Tibial nerve (tissue), 3 donors: ENCODE measurements at regions not wholly inside any gene's neighbourhood (a gene's known extent, or its start where the extent isn't known, plus 50 kb on each side); places are given as distances from the start of the nearest gene placed in this dataset.

ENCODE experiments used
- CTCF ChIP-seq, 5 experiments: fragments of 200-600 bp in 3 of 5; fragments of 450-650 bp in 2 of 5; sonication (generic) in 3 of 5; IDR thresholded peaks; one replicate each; pipeline ENCODE4 v1.5.1; 2016 to 2019; ENCODE audit warnings: antibody characterized with exemption in 5 of 5, mild to moderate bottlenecking in 3 of 5, moderate library complexity in 2 of 5
- POLR2A ChIP-seq, 2 donors: fragments of 450-650 bp; IDR thresholded peaks; one replicate each; pipeline ENCODE4 v1.6.1; 2017; ENCODE audit warnings: antibody characterized with exemption in 2 of 2, mild to moderate bottlenecking in 2 of 2, moderate library complexity in 2 of 2

DNA sequence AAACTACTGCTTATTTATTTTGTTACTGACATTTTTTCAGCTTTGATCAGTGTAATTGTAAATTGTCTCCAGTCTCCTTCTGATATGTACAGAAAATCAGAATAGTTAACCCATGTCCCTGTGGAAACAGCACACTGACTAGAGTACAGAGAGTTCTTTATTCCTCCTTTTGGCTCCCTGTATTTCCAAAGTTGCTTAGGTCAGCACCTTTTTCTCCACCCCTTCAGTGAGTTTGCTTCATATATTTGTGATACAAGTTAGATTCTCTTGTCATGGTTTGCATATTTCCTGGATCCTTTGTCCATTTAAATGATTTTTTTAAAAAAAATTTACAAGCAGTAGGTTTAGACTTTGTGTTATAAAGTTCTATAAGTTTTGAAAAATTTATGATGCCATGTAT lies 2051.1 kb upstream of the LRRTM1 start:
- TF ChIP-seq CTCF (IDR thresholded peaks at IDR 0.05) (no peak), POLR2A (IDR thresholded peaks at IDR 0.05) (no peak)
